ENCODE measurements at regions not wholly inside any gene's neighbourhood (a gene's known extent, or its start where the extent isn't known, plus 50 kb on each side); places are given as distances from the start of the nearest gene placed in this dataset.
"Not testable (repeated sequence)": the region's sequence is repeated elsewhere in the genome, so short reads cannot be mapped to it uniquely, and the experiment has no call there.

DNA sequence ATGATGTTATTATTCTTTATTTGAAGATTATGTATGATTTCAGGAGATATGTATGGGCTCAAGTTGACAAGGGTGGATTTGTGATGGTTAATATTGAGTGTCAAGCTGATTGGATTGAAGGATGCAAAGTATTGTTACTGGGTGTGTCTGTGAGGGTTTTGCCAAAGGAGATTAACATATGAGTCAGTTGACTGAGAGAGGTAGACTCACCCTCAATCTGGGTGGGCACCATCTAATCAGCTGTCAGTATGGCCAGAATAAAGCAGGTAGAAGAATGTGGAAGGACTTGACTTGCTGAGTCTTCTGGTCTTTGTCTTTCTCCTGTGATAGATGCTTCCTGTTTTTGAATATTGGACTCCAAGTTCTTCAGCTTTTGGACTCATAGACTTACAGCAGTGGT is 973.7 kb downstream of the MCTP2 start:
- no peaks in the 10 kb centered on the region for H3K27me3 ChIP-seq (ENCODE audit: control insufficient read depth, low read length)
- no peaks in the 10 kb centered on the region; the same call in 1 of the 2 replicates for H3K9me3 ChIP-seq (ENCODE audit: control insufficient read depth, insufficient read depth, low read length)
- TF ChIP-seq, protein P1, sequence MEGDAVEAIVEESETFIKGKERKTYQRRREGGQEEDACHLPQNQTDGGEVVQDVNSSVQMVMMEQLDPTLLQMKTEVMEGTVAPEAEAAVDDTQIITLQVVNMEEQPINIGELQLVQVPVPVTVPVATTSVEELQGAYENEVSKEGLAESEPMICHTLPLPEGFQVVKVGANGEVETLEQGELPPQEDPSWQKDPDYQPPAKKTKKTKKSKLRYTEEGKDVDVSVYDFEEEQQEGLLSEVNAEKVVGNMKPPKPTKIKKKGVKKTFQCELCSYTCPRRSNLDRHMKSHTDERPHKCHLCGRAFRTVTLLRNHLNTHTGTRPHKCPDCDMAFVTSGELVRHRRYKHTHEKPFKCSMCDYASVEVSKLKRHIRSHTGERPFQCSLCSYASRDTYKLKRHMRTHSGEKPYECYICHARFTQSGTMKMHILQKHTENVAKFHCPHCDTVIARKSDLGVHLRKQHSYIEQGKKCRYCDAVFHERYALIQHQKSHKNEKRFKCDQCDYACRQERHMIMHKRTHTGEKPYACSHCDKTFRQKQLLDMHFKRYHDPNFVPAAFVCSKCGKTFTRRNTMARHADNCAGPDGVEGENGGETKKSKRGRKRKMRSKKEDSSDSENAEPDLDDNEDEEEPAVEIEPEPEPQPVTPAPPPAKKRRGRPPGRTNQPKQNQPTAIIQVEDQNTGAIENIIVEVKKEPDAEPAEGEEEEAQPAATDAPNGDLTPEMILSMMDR (IDR thresholded peaks at IDR 0.05; ENCODE audit: low read depth, low read length, poor library complexity, severe bottlenecking), result no peak
- TF ChIP-seq EZH2phosphoT487 (IDR thresholded peaks at IDR 0.05; ENCODE audit: borderline replicate concordance, low read length), result no peak
- H3K4me2 ChIP-seq (ENCODE audit: low read length), result no peak overlapping the region
- no peaks in the 10 kb centered on the region for H3K4me1 ChIP-seq (ENCODE audit: control insufficient read depth, low read length)
- no peaks in the 10 kb centered on the region for H3K9me2 ChIP-seq (replicated peaks; ENCODE audit: control insufficient read depth, low read length)
- no peak overlapping the region for H3K27ac ChIP-seq (ENCODE audit: low read depth, low read length)
- H4K20me1 ChIP-seq (ENCODE audit: control insufficient read depth, insufficient read depth, low read depth, low read length), result no peaks in the 10 kb centered on the region
- no peak overlapping the region for H3K4me3 ChIP-seq (ENCODE audit: low read length)
- H3F3A ChIP-seq (ENCODE audit: control insufficient read depth, insufficient read depth), result no peaks in the 10 kb centered on the region
- no peaks in the 10 kb centered on the region for H3K79me2 ChIP-seq (ENCODE audit: control insufficient read depth, low read length)
- no peaks in the 10 kb centered on the region for H3K36me3 ChIP-seq (ENCODE audit: control insufficient read depth, low read length)

DNA sequence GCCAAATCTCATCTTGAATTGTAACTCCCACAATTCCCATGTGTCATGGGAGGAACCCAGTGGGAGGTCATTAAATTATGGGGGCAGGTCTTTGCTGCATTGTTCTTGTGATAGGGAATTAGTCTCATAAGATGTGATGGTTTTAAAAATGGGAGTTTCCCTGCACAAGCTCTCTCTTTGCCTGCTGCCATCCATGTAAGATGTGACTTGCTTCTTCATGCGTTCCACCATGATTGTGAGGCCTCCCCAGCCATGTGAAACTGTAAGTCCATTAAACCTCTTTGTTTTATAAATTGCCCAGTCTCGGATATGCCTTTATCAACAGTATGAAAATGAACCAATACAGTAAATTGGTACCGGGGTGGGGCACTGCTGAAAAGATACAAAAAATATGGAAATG is 974.5 kb downstream of the MCTP2 start:
- H3K4me2 ChIP-seq (ENCODE audit: low read length); H3F3A ChIP-seq (ENCODE audit: control insufficient read depth, insufficient read depth); H3K79me2 ChIP-seq (ENCODE audit: control insufficient read depth, low read length); H4K20me1 ChIP-seq (ENCODE audit: control insufficient read depth, insufficient read depth, low read depth, low read length); H3K4me1 ChIP-seq (ENCODE audit: control insufficient read depth, low read length); H3K27ac ChIP-seq (ENCODE audit: low read depth, low read length); H3K9me3 ChIP-seq (ENCODE audit: control insufficient read depth, insufficient read depth, low read length); H3K36me3 ChIP-seq (ENCODE audit: control insufficient read depth, low read length); H3K9me2 ChIP-seq (replicated peaks; ENCODE audit: control insufficient read depth, low read length); H3K4me3 ChIP-seq (ENCODE audit: low read length); H3K27me3 ChIP-seq (ENCODE audit: control insufficient read depth, low read length): not testable (repeated sequence)

DNA sequence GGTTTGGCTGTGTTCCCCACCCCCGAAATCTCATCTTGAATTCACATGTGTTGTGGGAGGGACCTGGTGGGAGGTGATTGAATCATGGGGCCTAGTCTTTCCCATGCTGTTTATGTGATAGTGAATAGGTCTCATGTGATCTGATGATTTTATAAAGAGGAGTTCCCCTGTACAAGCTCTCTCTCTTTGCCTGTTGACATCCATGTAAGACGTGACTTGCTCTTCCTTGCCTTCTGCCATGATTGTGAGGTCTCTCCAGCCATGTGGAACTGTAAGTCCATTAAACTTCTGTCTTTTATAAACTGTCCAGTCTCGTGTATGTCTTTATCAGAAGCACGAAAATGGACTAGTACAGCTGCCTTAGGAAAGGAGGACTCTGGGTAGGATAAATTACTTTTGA is 976.7 kb downstream of the MCTP2 start:
- Histone ChIP-seq H3K79me2 (ENCODE audit: control insufficient read depth, low read length) (no peaks in the 10 kb centered on the region), H3K9me3 (ENCODE audit: control insufficient read depth, insufficient read depth, low read length) (no peaks in the 10 kb centered on the region; the same call in 1 of the 2 replicates), H3F3A (ENCODE audit: control insufficient read depth, insufficient read depth) (no peaks in the 10 kb centered on the region), H3K4me1 (ENCODE audit: control insufficient read depth, low read length) (no peaks in the 10 kb centered on the region), H3K27ac (ENCODE audit: low read depth, low read length) (no peak overlapping the region), H3K36me3 (ENCODE audit: control insufficient read depth, low read length) (no peaks in the 10 kb centered on the region), H3K9me2 (replicated peaks; ENCODE audit: control insufficient read depth, low read length) (no peaks in the 10 kb centered on the region), H3K4me2 (ENCODE audit: low read length) (no peak overlapping the region), H3K27me3 (ENCODE audit: control insufficient read depth, low read length) (no peaks in the 10 kb centered on the region), H3K4me3 (ENCODE audit: low read length) (no peak overlapping the region), H4K20me1 (ENCODE audit: control insufficient read depth, insufficient read depth, low read depth, low read length) (no peaks in the 10 kb centered on the region)
- TF ChIP-seq EZH2phosphoT487 (IDR thresholded peaks at IDR 0.05; ENCODE audit: borderline replicate concordance, low read length), result no peak
- TF ChIP-seq, protein P1 (IDR thresholded peaks at IDR 0.05; ENCODE audit: low read depth, low read length, poor library complexity, severe bottlenecking), result no peak

DNA sequence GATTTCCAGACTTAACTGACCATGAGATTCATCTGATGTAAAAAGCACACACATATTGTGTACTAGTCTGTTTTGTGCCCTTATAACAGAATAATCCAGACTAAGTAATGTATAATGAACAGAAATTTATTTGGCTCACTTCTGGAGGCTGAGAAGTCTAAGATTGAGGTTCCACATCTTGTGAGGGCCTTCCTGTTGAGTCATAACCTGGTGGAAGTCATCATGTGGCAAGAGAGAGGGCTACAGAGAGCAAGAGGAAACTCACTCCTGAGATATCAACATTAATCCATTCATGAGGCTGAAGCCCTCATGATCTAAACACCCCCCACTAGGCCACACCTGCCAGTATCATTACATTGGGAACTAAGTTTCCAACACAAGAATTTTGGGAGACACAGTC is 977.6 kb downstream of the MCTP2 start:
- Histone ChIP-seq H3K4me2 (ENCODE audit: low read length) (no peak overlapping the region), H3K36me3 (ENCODE audit: control insufficient read depth, low read length) (no peaks in the 10 kb centered on the region), H3K9me3 (ENCODE audit: control insufficient read depth, insufficient read depth, low read length) (no peaks in the 10 kb centered on the region; the same call in 1 of the 2 replicates), H3K4me3 (ENCODE audit: low read length) (no peak overlapping the region), H3K79me2 (ENCODE audit: control insufficient read depth, low read length) (no peaks in the 10 kb centered on the region), H3K27ac (ENCODE audit: low read depth, low read length) (no peak overlapping the region), H3F3A (ENCODE audit: control insufficient read depth, insufficient read depth) (no peaks in the 10 kb centered on the region), H4K20me1 (ENCODE audit: control insufficient read depth, insufficient read depth, low read depth, low read length) (no peaks in the 10 kb centered on the region), H3K9me2 (replicated peaks; ENCODE audit: control insufficient read depth, low read length) (no peaks in the 10 kb centered on the region), H3K27me3 (ENCODE audit: control insufficient read depth, low read length) (no peaks in the 10 kb centered on the region), H3K4me1 (ENCODE audit: control insufficient read depth, low read length) (no peaks in the 10 kb centered on the region)
- TF ChIP-seq, protein P1 (IDR thresholded peaks at IDR 0.05; ENCODE audit: low read depth, low read length, poor library complexity, severe bottlenecking), result no peak
- no peak for TF ChIP-seq EZH2phosphoT487 (IDR thresholded peaks at IDR 0.05; ENCODE audit: borderline replicate concordance, low read length)

Data from DOHH2 (cell line).